ENCODE measurements at regions not wholly inside any gene's neighbourhood (a gene's known extent, or its start where the extent isn't known, plus 50 kb on each side); places are given as distances from the start of the nearest gene placed in this dataset.
"Not testable (repeated sequence)": the region's sequence is repeated elsewhere in the genome, so short reads cannot be mapped to it uniquely, and the experiment has no call there.

DNA sequence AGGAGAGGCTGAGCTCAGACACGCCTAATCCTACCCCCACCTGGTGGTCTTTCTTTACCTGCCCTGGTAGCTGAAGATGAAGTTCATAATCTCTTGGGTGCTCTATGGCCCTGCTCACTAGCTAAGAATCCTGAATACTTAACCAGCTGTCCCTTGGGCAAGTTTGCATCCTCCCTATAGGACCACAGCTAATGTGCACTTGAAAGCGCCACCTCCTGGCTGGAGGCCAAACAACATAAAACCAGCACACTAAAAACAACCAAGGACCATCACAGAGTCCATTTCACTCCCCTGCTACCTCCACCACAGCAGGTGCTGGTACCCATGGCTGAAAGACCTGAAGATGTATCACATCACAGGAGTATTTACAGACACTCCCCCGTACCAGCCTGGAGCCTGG, 155.5 kb upstream of the SLC24A3 start:
- Histone ChIP-seq H3K4me3 (ENCODE audit: insufficient read depth, low read length) (no peak overlapping the region), H3K27me3 (ENCODE audit: insufficient read depth, low read length) (no peaks in the 10 kb centered on the region), H2AFZ (ENCODE audit: low read length) (no peak overlapping the region), H3K4me1 (ENCODE audit: insufficient read depth, low read length) (no peaks in the 10 kb centered on the region), H4K20me1 (ENCODE audit: insufficient read depth, low read length) (no peaks in the 10 kb centered on the region), H3K36me3 (ENCODE audit: insufficient read depth, low read length) (no peaks in the 10 kb centered on the region), H3K9me3 (ENCODE audit: low read depth, low read length) (no peaks in the 10 kb centered on the region), H3K27ac (ENCODE audit: low read depth, low read length) (no peak overlapping the region), H3K4me2 (ENCODE audit: insufficient read depth, low read length) (no peak overlapping the region), H3K79me2 (ENCODE audit: insufficient read depth, low read length) (no peaks in the 10 kb centered on the region)
- no peak for DNase-seq (ENCODE audit: insufficient read length, low spot score, missing footprints)
- TF ChIP-seq, protein P1, sequence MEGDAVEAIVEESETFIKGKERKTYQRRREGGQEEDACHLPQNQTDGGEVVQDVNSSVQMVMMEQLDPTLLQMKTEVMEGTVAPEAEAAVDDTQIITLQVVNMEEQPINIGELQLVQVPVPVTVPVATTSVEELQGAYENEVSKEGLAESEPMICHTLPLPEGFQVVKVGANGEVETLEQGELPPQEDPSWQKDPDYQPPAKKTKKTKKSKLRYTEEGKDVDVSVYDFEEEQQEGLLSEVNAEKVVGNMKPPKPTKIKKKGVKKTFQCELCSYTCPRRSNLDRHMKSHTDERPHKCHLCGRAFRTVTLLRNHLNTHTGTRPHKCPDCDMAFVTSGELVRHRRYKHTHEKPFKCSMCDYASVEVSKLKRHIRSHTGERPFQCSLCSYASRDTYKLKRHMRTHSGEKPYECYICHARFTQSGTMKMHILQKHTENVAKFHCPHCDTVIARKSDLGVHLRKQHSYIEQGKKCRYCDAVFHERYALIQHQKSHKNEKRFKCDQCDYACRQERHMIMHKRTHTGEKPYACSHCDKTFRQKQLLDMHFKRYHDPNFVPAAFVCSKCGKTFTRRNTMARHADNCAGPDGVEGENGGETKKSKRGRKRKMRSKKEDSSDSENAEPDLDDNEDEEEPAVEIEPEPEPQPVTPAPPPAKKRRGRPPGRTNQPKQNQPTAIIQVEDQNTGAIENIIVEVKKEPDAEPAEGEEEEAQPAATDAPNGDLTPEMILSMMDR (IDR thresholded peaks at IDR 0.05; ENCODE audit: extremely low read depth, low read depth, low read length) = no peak

DNA sequence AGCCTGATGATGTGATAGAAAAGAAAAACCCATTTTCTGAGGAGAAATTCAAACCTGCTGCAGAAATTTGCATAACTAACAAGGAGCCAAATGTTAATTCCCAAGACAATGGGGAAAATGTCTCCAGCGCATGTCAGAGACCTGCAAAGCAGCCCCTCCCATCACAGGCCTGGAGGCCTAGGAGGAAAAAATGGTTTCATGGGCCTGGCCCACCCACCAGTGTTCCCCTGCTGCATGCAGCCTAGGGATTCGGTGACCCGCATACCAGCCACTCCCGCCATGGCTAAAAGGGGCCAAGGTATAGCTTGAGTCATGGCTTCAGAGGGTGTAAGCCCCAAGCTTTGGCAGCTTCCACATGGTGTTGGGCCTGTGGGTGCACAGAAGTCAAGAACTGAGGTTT, 147.7 kb upstream of the SLC24A3 start:
- H3K4me3 ChIP-seq (ENCODE audit: insufficient read depth, low read length); H3K4me2 ChIP-seq (ENCODE audit: insufficient read depth, low read length); H3K9me3 ChIP-seq (ENCODE audit: low read depth, low read length); H2AFZ ChIP-seq (ENCODE audit: low read length); H3K36me3 ChIP-seq (ENCODE audit: insufficient read depth, low read length); H3K27ac ChIP-seq (ENCODE audit: low read depth, low read length); H3K4me1 ChIP-seq (ENCODE audit: insufficient read depth, low read length); H4K20me1 ChIP-seq (ENCODE audit: insufficient read depth, low read length); DNase-seq (ENCODE audit: insufficient read length, low spot score, missing footprints); H3K79me2 ChIP-seq (ENCODE audit: insufficient read depth, low read length); H3K27me3 ChIP-seq (ENCODE audit: insufficient read depth, low read length): not testable (repeated sequence)

DNA sequence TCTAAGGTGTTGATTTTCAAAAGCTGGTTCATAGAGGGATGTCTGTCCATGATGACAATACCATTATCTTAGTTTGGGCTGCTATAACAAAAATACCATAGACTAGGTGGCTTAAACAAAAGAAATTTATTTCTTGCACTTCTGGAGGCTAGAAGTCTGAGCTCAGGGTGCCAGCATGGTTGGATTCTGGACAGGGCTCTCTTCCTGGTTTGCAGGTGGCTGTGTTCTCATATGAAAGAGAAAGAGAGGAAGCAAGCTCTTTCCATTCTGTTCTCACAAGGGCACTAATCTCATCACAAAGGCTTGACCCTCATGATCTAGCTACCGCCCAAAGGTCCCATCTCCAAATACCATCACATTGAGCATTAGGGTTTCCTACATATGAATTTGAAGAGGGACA, 144.5 kb upstream of the SLC24A3 start:
- TF ChIP-seq, protein P1 (IDR thresholded peaks at IDR 0.05; ENCODE audit: extremely low read depth, low read depth, low read length) = no peak
- no peak overlapping the region for H3K4me3 ChIP-seq (ENCODE audit: insufficient read depth, low read length)
- H3K9me3 ChIP-seq (ENCODE audit: low read depth, low read length) = no peaks in the 10 kb centered on the region
- no peaks in the 10 kb centered on the region for H3K27me3 ChIP-seq (ENCODE audit: insufficient read depth, low read length)
- H2AFZ ChIP-seq (ENCODE audit: low read length) = no peak overlapping the region
- H3K4me2 ChIP-seq (ENCODE audit: insufficient read depth, low read length) = no peak overlapping the region
- DNase-seq (ENCODE audit: insufficient read length, low spot score, missing footprints) = peak; percentile 19
- H3K4me1 ChIP-seq (ENCODE audit: insufficient read depth, low read length) = no peaks in the 10 kb centered on the region
- no peak overlapping the region for H3K27ac ChIP-seq (ENCODE audit: low read depth, low read length)
- H3K79me2 ChIP-seq (ENCODE audit: insufficient read depth, low read length) = no peaks in the 10 kb centered on the region
- no peaks in the 10 kb centered on the region for H3K36me3 ChIP-seq (ENCODE audit: insufficient read depth, low read length)
- no peaks in the 10 kb centered on the region for H4K20me1 ChIP-seq (ENCODE audit: insufficient read depth, low read length)

- H3K9me3 ChIP-seq (ENCODE audit: low read depth, low read length) = no peaks in the 10 kb centered on the region
- H3K4me1 ChIP-seq (ENCODE audit: insufficient read depth, low read length) = no peaks in the 10 kb centered on the region
- no peaks in the 10 kb centered on the region for H4K20me1 ChIP-seq (ENCODE audit: insufficient read depth, low read length)
- no peaks in the 10 kb centered on the region for H3K27me3 ChIP-seq (ENCODE audit: insufficient read depth, low read length)
- no peaks in the 10 kb centered on the region for H3K36me3 ChIP-seq (ENCODE audit: insufficient read depth, low read length)
- H2AFZ ChIP-seq (ENCODE audit: low read length) = no peak overlapping the region
- H3K27ac ChIP-seq (ENCODE audit: low read depth, low read length) = no peak overlapping the region
- TF ChIP-seq, protein P1 (IDR thresholded peaks at IDR 0.05; ENCODE audit: extremely low read depth, low read depth, low read length) = no peak
- H3K79me2 ChIP-seq (ENCODE audit: insufficient read depth, low read length) = no peaks in the 10 kb centered on the region
- no peak overlapping the region for H3K4me2 ChIP-seq (ENCODE audit: insufficient read depth, low read length)
- no peak for DNase-seq (ENCODE audit: insufficient read length, low spot score, missing footprints)
- no peak overlapping the region for H3K4me3 ChIP-seq (ENCODE audit: insufficient read depth, low read length)
Measured at GRCh38 chr20:19070026-19070425, 142.4 kb upstream of the SLC24A3 start.
